ENCODE measurements at regions not wholly inside any gene's neighbourhood (a gene's known extent, or its start where the extent isn't known, plus 50 kb on each side); places are given as distances from the start of the nearest gene placed in this dataset.
A peak's percentile ranks its signal among the peaks of the same experiment; 100 is the strongest.

DNA sequence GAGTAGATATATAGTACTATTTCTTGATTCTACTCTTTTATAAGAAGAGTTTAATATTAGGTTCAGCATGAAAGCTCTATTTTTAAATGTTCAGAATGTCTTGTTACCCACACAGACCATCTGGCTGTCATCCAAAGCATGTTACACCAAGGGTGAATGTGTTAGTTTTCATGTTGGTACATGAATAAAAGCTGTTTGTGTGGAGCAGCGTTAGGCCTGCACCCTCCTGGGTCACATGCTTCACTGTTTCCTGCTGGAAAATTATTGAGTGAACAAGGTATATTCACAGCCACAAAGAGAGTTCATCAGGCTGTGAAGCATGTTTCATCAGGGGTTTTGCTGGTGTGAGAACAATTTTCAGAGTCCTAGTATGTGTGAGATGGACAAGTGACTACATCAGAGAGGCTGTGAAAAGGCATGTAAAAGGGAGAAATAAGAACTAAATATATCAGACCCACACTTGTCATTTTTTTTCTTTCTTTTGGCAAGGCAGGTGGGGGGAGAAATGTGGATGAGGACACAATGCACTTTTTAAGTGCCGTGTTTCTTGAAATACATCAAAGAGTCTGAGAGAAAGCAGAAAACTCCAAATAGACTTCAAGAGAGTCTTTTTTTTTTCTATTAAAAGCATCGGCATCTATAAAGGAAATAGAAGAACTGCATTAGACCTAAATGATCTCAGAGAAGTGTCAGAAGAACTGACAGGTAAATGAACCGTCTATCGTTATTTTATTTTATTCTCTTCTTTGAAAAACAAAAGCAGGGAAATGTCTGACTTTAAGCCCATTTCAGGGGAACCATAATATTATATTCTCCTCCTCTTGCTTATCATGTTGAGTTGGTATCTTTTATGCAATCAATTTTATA lies 2429.7 kb downstream of the PCDH7 start:
- no peak for DNase-seq

DNA sequence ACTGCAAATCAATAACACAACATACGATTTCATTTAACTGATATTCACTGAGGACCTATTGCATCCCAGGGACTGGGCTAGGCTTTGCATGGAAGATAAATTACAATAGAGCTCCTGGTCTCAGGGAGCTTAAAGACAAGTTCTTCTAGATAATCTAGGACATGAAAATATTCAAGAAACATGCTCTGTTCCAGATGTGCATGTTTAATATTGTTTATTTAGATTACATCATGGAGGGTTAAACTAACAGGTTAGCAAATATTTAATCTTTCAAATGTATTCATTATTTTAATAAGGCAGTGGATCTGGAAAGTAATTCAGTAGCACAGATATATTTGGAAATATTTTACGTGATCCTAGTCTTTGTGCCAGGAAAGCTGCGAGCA lies 2430.3 kb downstream of the PCDH7 start:
- DNase-seq: no peak

DNA sequence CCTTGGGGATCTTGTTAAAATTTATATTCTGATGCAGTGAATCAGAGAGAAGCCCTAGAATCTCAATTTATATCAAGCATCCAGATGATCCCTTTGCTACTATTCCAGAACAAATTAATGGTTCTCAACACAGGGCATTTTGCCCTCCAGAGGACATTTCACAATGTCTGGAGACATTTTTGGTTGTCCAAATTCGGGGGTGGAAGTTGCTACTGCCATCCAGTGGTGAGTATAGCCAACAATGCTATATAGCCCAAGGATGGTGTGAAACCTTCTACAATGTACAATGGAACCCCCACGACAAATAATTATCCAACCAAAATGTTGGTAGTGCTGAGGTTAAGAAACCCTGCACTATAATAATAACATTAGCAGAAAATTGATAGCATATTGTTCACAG lies 2440.0 kb downstream of the PCDH7 start:
- DNase-seq: peak; percentile 81

DNA sequence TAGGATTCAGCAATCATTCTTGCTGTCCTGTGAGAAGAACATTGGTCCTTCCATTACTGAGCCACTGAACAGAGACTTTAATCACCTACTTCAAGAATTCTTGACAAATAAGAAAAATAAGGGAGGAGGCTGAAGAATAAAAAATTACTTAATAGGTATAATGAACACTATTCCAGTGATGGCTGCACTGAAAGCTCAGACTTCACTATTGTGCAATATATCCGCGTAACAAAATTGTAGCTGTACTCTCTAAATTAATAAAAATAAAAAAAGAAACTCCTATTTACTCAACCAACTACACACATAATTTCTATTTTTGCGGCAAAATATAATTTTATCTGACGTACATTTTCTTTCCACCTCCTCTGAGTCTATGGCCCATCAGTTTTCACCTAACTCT lies 2441.0 kb downstream of the PCDH7 start:
- DNase-seq: no peak

DNA sequence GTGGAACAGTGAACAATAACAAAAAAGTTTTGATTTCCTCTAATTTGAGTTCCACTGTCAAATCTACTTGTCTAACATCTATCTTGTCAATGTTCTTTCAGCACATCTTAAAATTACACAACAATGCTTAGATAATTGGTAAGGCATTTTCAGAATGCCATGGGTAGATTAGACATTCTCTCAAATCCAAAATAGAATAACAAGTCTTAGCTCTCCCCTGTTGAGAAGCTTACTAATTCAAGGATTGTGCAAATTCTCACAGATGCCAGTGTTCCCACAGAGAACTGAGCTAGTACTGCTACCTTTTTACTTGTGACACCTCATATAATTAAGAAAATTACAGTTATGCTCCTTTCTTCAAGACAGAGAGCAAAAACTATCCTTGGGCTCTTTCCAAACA lies 2442.0 kb downstream of the PCDH7 start:
- no peak for DNase-seq

DNA sequence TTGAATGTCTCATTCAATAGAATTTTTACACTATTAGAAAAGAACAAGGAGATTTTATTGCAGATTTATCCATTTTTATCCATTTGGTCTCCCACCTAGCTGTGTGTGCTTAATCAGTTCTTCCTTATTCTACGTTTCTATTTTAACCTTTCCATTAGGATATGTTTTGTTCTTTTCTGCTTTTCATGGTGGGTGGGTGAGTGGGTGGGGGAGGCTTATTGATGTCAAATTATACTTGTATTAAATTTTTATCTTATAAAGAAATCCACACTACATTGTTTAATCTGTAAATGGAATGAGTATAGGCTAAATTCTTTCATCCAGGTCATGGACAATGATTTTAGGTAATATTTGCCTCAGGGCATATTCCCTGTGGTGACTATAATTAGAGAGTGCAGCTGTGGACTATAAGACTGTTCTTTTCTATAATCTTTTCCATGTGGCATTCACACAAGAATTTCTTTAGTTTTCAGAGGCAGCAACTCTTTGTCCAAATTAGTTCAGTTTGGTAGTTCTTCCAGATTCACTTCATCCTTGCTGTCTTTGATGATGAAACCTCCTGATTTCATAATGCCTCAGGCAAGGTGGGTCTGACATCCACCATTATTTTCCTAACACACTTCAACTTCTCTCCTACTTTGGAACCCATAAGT lies 2451.8 kb downstream of the PCDH7 start:
- DNase-seq: no peak

DNA sequence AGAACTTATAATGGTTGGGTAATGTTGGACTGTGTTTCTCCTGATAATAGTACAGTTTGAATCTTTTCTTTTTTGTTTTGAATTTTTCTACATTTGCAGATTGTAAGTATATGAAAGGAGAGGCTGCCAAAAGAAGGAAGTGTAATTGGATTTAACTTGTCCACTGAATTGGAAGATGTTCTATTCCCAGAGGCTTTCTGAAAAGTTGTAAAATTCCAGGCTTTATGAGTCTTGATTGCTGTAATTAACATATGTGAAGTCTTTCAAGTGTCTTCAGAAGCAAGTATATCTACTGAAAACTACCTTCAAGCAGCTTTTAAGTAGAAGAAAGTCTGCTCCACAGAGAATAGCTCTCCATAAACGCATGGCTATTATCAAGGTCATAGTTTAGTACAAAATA lies 2456.4 kb downstream of the PCDH7 start:
- DNase-seq: no peak

DNA sequence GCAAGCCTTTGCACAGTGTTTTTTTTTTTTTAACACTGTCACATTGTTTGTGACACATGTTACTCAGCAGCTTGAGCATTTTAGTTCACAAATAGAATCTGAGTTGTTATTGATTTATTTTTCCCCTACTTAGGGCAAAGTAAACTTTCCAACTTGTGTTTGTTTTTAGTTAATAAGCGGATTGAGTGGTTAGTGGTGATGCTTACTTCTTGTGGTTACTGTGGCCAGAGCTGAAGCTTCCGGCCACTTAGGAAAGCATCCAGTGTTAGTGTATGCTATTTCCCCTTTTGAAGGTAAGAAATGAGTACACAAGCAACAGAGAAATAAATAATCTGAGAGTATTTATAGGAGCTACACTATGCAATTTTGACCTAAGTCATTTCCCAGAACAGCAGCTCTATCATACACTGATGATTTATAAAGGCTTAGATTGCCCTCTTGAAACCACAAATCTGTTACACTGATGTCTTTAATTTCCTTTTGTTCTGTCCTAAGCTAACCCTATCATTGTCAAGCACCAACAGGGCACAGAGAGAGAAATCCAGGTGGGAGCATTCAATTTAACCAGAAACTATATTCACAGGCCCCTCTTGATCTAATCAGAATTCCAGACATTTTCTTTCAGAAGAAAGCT lies 2464.6 kb downstream of the PCDH7 start:
- peak; percentile 67 for DNase-seq

DNA sequence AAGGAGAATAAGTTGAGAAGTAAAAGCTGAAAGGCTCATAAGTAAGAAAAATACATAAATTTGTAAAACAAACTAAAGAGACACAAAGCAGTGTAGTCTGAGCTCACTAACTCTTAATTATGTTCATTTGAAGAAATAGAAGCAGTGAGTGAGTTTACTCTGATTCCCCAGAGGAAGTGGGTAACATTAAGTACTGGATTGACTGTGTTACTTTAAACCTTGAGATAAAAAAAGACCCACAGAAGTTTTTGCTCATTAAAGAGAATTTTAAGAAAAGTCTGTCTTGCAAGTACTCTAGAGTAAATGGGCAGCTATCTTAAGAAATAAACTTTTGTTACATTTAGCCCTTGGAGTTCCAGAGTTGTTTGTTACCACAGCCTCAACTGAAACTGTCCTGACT lies 2466.9 kb downstream of the PCDH7 start:
- no peak for DNase-seq

DNA sequence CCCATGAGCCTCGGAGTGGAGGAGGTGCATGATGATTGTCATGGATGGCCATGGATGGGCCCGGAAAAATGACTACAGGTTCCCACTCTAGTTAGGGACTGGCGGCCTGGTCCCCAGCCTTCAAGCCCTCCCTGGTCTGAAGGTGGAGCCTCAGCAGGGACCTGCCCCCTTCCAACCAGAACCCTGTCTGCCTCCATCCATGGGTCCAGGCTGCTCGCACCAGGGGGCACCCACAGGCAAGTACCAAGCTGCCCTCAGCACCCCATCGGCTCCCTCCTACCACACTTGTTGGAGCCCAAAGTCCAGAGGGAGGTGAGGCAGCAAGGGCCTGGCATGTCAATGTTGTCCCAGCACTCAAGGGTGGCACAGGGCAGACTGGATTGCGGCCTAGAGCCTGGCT lies 2468.6 kb downstream of the PCDH7 start:
- DNase-seq: no peak

DNA sequence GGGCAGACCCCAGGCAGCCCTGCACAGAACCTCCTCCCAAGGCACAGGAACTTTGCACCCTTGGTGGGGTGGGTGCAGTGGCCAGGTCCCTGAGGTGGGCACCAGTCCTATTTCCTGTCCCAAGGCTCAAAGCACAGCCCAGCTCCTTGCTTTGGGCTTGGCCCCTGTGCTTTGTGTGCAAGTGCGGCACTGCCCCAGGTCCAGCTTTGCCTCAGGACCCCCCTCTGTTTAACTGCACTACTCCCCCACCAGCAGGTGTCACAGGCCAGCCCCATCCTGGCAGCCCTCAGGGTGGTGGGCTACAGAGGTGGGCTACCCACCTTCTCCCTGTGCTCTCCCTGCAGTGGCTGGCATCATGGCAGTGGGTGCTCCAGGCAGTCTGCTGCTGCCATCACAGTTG lies 2469.0 kb downstream of the PCDH7 start:
- DNase-seq: no peak

DNA sequence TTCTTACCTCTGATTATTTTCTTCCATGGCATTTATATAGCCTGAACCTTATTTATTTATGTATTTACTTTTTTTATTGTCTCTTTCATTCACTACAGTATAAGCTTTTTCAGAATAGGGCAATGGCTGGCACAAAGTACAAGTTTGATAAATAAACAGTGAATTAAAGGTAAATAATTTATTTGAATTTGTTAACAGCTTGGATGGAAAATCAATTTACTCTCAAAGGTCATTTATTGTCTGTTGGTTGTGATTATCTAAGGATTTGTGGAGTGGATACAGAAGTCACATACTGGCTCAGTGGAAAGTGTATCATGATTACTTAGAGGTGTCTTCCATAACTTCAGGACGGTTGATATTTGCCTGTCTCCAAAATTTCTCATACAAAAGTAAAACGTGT lies 2472.9 kb downstream of the PCDH7 start:
- DNase-seq: no peak

DNA sequence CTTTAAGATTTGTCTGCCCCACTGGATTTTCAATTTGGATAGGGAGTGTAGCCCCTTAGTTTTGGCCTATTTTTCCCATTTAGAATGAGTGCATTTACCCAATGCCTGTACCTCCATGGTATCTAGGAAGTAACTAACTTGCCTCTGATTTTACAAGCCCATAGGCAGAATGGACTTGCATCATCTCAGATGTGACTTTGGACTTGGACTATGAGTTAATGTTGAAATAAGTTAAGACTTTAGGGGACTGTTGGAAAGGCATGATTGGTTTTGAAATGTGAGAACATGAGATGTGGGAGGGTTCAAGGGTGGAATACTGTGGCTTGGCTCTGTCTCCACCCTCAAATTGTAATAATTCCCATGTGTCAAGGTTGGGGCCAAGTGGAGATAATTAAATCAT lies 2480.2 kb downstream of the PCDH7 start:
- DNase-seq: no peak

DNA sequence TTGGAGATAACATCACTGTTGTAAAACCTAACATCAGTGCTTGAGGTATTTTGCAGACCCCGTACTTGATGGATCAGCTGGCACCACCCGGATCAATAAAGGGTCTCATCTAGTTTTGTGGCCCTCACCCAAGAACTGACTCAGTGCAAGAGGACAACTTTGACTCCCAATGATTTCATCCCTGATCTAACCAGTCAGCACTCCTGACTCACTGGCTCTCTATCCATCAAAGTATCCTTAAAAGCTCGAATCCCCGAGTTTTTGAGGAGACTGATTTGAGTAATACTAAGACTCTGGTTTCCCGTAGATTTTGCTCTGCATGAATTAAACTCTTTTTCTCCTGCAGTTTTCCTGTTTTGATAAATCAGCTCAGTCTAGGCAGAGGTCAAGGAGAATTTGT lies 2498.1 kb downstream of the PCDH7 start:
- DNase-seq: no peak

DNA sequence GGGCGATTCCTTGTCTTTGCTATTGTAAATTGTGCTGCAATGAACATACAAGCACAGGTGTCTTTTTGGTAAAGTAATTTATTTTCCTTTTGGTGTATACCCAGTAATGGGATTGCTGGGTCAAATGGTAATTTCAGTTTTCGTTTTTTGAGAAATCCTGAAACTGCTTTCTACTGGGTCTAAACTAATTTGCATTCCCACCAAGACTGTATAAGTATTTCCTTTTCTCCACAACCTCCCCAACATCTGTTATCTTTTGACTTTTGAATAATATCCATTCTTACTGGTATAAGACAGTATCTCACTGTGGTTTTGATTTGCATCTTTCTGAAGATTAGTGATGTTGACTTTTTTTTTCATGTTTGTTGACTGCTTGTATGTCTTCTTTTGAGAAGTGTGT lies 2506.0 kb downstream of the PCDH7 start:
- DNase-seq: no peak

DNA sequence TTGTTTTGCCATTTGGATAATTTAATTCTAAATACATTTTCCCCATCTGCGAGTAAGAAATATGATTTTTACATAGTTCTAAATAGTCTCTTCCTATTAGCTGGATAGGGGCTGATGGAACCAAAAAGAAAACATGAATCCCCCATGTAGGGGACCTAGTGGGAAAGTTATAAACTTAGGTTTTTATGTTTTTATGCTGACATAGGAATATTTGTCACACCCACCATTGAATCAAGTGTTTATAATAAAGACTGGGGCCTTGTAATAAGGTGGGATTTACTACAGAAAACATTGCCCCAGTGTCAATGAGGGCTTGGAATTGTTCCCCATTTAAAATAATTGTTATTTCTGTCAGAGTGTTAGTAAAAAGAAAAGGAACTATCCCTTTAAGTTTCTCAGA lies 2506.6 kb downstream of the PCDH7 start:
- no peak for DNase-seq

DNA sequence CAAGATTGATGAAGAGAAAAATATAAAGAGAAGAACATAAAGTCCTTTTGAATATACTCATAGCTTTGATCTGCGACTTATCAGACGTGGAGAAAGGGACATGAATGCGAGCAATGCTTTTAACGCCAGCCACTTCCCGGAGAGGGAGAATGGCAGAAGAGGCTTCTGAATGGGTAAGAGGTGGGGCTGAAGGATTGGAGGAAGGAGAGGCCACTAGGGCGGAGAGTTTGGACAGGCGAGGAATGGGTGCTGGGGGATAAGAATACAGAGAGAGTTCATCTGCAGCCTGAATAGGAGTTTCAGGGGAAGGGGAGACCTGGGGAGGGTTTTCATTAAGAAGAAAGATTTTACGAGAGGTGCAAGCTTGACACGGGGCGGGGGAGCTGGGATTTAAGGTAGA lies 2534.9 kb downstream of the PCDH7 start:
- no peak for DNase-seq

DNA sequence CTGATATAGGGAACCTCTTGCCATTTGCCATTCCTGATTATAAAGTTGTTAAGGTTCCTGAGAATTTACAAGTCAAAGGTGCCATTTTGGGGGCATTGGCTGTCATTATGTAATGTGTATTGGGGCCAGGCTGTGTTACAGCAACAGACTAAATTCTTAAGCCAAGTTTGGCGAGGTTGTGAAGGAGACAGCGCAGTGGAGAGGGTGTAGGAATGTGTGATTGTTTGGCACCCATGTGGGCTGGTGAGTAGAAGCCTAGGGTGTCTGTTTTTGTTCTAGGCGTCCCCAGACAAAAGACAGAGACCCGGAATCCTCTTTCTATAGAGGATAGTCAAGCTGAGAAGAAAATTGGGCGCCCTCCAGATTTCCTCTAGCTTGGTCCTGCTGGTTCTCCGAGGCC lies 2535.3 kb downstream of the PCDH7 start:
- DNase-seq: no peak

DNA sequence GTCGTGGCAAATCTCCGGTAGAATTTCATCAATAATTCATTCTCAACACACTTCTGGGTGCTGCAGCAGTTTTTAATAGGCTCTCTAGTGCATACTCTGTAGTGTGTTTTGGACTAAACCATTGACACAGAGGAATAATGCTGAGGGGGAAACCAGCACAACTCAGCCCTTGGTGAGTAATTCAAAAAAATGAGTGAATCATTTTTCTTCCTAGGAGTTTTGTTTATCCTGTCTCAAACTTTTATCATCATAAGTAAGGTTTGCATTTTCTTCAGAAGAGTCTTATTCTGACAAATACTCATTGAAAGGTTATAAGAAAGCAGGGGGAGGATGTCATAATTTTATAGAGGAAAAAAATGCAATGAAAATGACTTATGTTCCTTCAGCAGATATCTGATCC lies 2542.7 kb downstream of the PCDH7 start:
- DNase-seq: no peak

DNA sequence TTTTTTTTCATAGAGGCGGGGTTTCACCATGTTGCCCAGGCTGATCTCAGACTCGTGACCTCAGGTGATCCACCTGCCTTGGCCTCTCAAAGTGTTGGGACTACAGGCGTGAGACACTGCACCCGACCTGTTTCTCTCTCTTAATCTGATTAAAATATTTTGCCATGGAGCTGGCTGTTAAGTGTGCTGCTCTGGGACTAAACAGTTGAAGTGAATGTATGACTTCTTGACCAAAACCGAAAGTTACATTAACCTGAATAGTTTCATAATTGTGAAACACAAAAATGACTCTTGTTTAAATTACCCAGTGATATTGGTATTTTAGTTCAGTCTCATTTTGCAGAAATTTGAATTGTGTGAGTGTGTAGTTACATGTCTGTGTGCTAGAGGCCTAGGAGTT lies 2548.6 kb downstream of the PCDH7 start:
- no peak for DNase-seq

DNA sequence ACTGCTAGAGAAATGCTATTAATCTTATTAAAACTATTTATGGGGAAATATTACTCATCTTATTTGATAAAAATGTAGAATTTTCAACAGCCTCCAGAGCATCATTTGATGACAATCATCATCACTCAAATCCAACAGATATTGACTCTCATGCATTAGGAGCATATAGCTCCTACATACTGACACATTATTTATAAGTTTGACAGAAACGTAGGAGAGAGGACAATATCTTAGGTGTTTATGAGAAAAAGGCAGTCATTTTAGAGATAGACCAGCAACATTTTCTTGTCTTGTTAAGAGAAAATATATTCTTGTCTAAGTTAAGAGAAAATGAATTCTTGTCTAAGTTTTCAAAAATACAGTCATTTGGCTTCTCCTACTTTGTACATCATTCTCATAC lies 2550.2 kb downstream of the PCDH7 start:
- DNase-seq: no peak

DNA sequence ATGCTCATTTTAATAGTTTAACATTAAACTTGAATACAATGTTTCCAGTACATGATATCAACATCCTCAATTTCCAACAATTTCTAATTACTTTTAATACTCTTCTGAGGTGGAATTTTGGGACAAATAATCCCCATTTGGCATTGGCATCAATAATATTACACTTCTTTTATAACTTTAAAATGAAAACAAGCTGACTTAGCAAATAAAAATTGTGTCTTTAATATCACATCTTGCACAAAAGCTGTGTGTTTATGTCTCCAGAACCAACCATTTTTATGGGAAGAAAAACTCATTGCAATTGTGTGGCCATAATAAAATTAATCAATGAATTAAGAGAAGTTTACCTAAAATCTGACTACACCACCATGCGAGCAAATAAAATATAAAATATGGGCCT lies 2552.6 kb downstream of the PCDH7 start:
- DNase-seq: no peak

DNA sequence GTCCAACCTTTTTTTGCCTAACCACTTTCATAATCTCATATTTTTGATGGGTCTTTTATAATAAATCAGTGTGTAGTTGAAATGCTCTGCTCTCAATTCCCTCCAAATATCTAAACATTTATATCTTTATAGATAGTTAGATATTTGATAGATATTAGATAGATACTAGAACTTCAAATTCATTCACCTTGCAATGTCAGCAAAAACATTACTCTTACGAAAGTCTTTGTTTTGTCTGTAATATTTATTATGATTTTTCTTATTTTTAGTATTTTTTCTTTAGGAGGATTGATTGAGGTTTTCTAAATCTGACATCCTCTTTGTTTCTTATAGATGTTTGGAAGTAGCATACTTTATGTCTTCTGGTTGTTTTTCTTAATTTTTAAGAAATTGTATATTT lies 2563.6 kb downstream of the PCDH7 start:
- DNase-seq: no peak

DNA sequence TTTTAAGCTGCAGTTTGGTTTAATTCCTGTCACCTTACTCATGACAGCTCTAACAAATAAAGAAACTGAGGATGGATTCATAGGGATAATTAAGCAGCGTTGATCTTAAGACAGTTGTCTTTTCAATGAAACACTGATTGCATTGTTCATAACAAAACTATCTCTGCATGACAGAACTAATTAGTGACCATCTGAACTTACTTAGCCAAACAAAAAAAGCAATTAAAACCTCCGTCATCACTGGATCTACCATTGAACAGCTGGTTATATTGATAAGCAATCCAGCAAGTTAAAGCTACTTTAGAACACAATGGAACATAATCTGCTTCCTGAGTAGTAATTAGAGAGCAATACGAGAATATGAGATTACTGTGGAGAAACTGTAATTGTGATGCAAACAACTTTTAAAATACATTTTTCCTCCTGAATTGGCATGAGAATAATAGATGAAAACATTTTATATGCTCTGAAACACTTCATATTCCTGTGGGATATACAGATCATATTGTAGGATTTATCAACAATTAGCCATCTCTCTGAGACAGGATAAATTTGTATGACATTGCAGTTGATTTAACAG lies 2576.8 kb downstream of the PCDH7 start:
- DNase-seq: peak; percentile 37

Measured in OCI-M1 (cell line).